IMR-90 (cell line): ENCODE measurements at regions not wholly inside any gene's neighbourhood (a gene's known extent, or its start where the extent isn't known, plus 50 kb on each side); places are given as distances from the start of the nearest gene placed in this dataset.

Experiments
- ATAC-seq: fragments of 200-7000 bp; cut with Tn5 transposase; 2 replicates; pipeline ENCODE4 v1.9.1; 2020; ENCODE audit warnings: low read depth, mild to moderate bottlenecking, moderate library complexity
- BruUV-seq: library from RNA; stranded (reverse); fragments of 400-500 nt; replicated peaks from 2 replicates; lab custom pipeline; 2021; lab: Mats Ljungman, UMichigan
- CTCF ChIA-PET: fragments of 300-600 bp; formaldehyde crosslinking; extraction: SDS; loops from one replicate; lab custom pipeline; 2021; ENCODE audit warnings: antibody characterized with exemption; lab: Yijun Ruan, JAX
- POLR2A ChIA-PET: fragments of 300-600 bp; sonication (Branson Sonifier 250); formaldehyde crosslinking; loops from one replicate; lab custom pipeline; 2022; ENCODE audit warnings: antibody characterized with exemption; ENCODE audit not compliant: unreplicated experiment; lab: Charles Lee
- DNase-seq: peaks from one replicate; pipeline ENCODE4 v3.0.0; 2013
- H2AFZ ChIP-seq: replicated peaks from 2 replicates; pipeline ENCODE3; 2013; ENCODE audit warnings: low read length, mild to moderate bottlenecking; ENCODE audit not compliant: poor library complexity
- H2AK5ac ChIP-seq: 2 replicates; pipeline ENCODE4 v1.6.1; 2013; ENCODE audit warnings: low read depth, low read length, inconsistent platforms
- H2AK9ac ChIP-seq: replicated peaks from 2 replicates; pipeline ENCODE3; 2013; ENCODE audit warnings: mild to moderate bottlenecking, low read depth, low read length, moderate library complexity; ENCODE audit not compliant: poor library complexity
- H2BK120ac ChIP-seq: 2 replicates; pipeline ENCODE4 v1.6.1; 2013; ENCODE audit warnings: low read depth, low read length, inconsistent platforms
- H2BK15ac ChIP-seq: 3 replicates; pipeline ENCODE4 v1.6.1; 2013; ENCODE audit warnings: low read depth, low read length, inconsistent platforms
- H2BK20ac ChIP-seq: 2 replicates; pipeline ENCODE4 v1.6.1; 2013; ENCODE audit warnings: low read depth, mild to moderate bottlenecking, inconsistent platforms, low read length, moderate library complexity
- H2BK5ac ChIP-seq: 2 replicates; pipeline ENCODE4 v1.6.1; 2013; ENCODE audit warnings: mild to moderate bottlenecking, low read depth, low read length, inconsistent platforms; ENCODE audit not compliant: poor library complexity, severe bottlenecking
- H3K14ac ChIP-seq: replicated peaks from 2 replicates; pipeline ENCODE4 v1.6.1; 2013; ENCODE audit warnings: low read depth, low read length, inconsistent platforms
- H3K18ac ChIP-seq: 2 replicates; pipeline ENCODE4 v1.6.1; 2013; ENCODE audit warnings: low read depth, low read length, control low read depth
- H3K23ac ChIP-seq: 2 replicates; pipeline ENCODE4 v1.6.1; 2013; ENCODE audit warnings: low read depth, low read length, inconsistent platforms
- H3K27ac ChIP-seq: 2 replicates; pipeline ENCODE4 v1.5.1; 2013; ENCODE audit warnings: mild to moderate bottlenecking, control low read depth, low read length; ENCODE audit not compliant: insufficient read depth
- H3K27me3 ChIP-seq: 2 replicates; pipeline ENCODE4 v1.6.1; 2013; ENCODE audit warnings: low read length; ENCODE audit not compliant: control insufficient read depth, insufficient read depth
- H3K36me3 ChIP-seq: 2 replicates; pipeline ENCODE4 v1.6.1; 2013; ENCODE audit warnings: low read length, mixed read lengths; ENCODE audit not compliant: control insufficient read depth, insufficient read depth
- H3K4ac ChIP-seq: 2 replicates; pipeline ENCODE4 v1.6.1; 2013; ENCODE audit warnings: low read depth, low read length, inconsistent platforms
- H3K4me1 ChIP-seq: 2 replicates; pipeline ENCODE4 v1.6.1; 2013; ENCODE audit warnings: low read length, mixed read lengths; ENCODE audit not compliant: control insufficient read depth, insufficient read depth
- H3K4me2 ChIP-seq: 2 replicates; pipeline ENCODE4 v1.6.1; 2013; ENCODE audit warnings: low read depth, mild to moderate bottlenecking, control low read depth, low read length, moderate library complexity
- H3K4me3 ChIP-seq: 2 replicates; pipeline ENCODE4 v1.5.1; 2013; ENCODE audit warnings: low read depth, mild to moderate bottlenecking, control low read depth, low read length, moderate library complexity; ENCODE audit not compliant: insufficient read depth
- H3K56ac ChIP-seq: 2 replicates; pipeline ENCODE4 v1.6.1; 2013; ENCODE audit warnings: low read length, inconsistent platforms; ENCODE audit not compliant: insufficient read depth; ENCODE audit errors: extremely low read depth
- H3K79me1 ChIP-seq, 2 experiments: 2 replicates each; pipeline ENCODE4 v1.6.1; 2013; ENCODE audit warnings: low read length in 2 of 2, inconsistent platforms in 1 of 2, low read depth in 1 of 2
- H3K9ac ChIP-seq: 2 replicates; pipeline ENCODE4 v1.6.1; 2013; ENCODE audit warnings: low read depth, low read length, control low read depth
- H3K9me1 ChIP-seq: 2 replicates; pipeline ENCODE4 v1.6.1; 2013; ENCODE audit warnings: low read length, inconsistent platforms; ENCODE audit not compliant: insufficient read depth
- H3K9me3 ChIP-seq: 2 replicates; pipeline ENCODE4 v1.6.1; 2013; ENCODE audit warnings: low read length; ENCODE audit not compliant: control insufficient read depth, insufficient read depth
- H4K20me1 ChIP-seq: 2 replicates; pipeline ENCODE4 v1.6.1; 2013; ENCODE audit warnings: low read length, inconsistent platforms; ENCODE audit not compliant: insufficient read depth
- H4K5ac ChIP-seq: 2 replicates; pipeline ENCODE4 v1.6.1; 2013; ENCODE audit warnings: mild to moderate bottlenecking, low read depth, low read length, control low read depth
- H4K8ac ChIP-seq, 2 experiments: 2 replicates each; pipeline ENCODE4 v1.6.1; 2013; ENCODE audit warnings: low read depth in 2 of 2, low read length in 2 of 2, control low read depth in 1 of 2, inconsistent platforms in 1 of 2
- H4K91ac ChIP-seq: 2 replicates; pipeline ENCODE4 v1.6.1; 2013; ENCODE audit warnings: low read depth, low read length, inconsistent platforms; ENCODE audit not compliant: insufficient read depth
- CEBPB ChIP-seq: IDR thresholded peaks from 2 replicates; pipeline ENCODE4 v1.6.1; 2012; ENCODE audit warnings: low read depth, low read length, improper control_type of control experiment
- ELK1 ChIP-seq: fragments of 150-350 bp; IDR thresholded peaks from 2 replicates; pipeline ENCODE4 v1.6.1; 2016; ENCODE audit warnings: low read depth, mild to moderate bottlenecking, low read length, moderate library complexity, borderline replicate concordance
- MAFK ChIP-seq: IDR thresholded peaks from 2 replicates; pipeline ENCODE4 v1.6.1; 2012; ENCODE audit warnings: low read depth, low read length, improper control_type of control experiment
- MXI1 ChIP-seq: IDR thresholded peaks from 2 replicates; pipeline ENCODE4 v1.6.1; 2012; ENCODE audit warnings: low read depth, mild to moderate bottlenecking, low read length, moderate library complexity, borderline replicate concordance
- POLR2A ChIP-seq: IDR thresholded peaks from 2 replicates; pipeline ENCODE4 v1.6.1; 2012; ENCODE audit warnings: mild to moderate bottlenecking, low read depth, low read length
- RAD21 ChIP-seq: IDR thresholded peaks from 2 replicates; pipeline ENCODE4 v1.6.1; 2012; ENCODE audit warnings: low read length, improper control_type of control experiment
- RFX5 ChIP-seq: IDR thresholded peaks from 2 replicates; pipeline ENCODE4 v1.8.0; 2012; ENCODE audit warnings: low read depth, mild to moderate bottlenecking, low read length, moderate library complexity
- USF2 ChIP-seq: fragments of 150-350 bp; IDR thresholded peaks from 2 replicates; pipeline ENCODE4 v1.6.1; 2017; ENCODE audit warnings: mild to moderate bottlenecking, antibody characterized with exemption, low read length, low read depth
- WGBS, 2 experiments: methylation state at CpG; one replicate each; pipeline versions ENCODE4 v1.1.5 to v1.1.7; 2013; ENCODE audit warnings: missing lambda C conversion rate in 2 of 2; ENCODE audit not compliant: insufficient read length in 1 of 2; ENCODE audit errors: extremely low coverage in 2 of 2; 5-methylcytosine and 5-hydroxymethylcytosine counted together
- dilution Hi-C: fragments of 300-500 bp; cut with HindIII; formaldehyde crosslinking; loops from one replicate; pipeline ENCODE4 v1.14.3; 2018; ENCODE audit warnings: low sequenced_read_pairs; ENCODE audit not compliant: unreplicated experiment
- in situ Hi-C: fragments of 300-500 bp; cut with MboI; formaldehyde crosslinking; loops from 3 replicates; pipeline ENCODE4 v1.14.3; 2019; ENCODE audit warnings: low sequenced_read_pairs, inconsistent platforms, mixed read lengths
- intact Hi-C: fragments of 100-400 bp; cut with micrococcal nuclease; formaldehyde crosslinking; loops from 2 replicates; pipeline ENCODE4 v1.10.0; 2022
- TF ChIP-seq, protein P1 (sequence below): conservative IDR thresholded peaks from 2 replicates; pipeline ENCODE4 v1.5.1; 2012; ENCODE audit warnings: mild to moderate bottlenecking, low read depth, low read length, improper control_type of control experiment

DNA sequence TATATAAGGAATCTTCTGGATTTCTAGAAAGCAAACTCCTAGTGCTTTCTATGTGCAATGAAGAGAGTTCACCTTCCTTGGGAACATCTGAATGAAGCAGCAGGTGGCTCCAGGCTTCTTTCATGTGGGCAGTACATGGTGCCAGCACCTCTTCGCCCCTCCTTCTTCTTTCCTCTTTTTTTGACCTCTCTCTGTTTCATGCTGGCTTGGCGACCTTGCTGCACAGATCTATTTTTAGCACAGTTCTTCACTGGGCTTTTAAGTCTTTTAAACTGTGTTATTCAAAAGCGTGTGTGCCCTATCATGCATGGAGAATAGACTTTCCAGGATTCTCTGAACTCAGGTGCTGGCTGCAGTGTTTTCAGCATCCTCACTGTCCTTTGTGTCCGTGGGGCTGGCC lies 400.3 kb upstream of the PRKCQ start:
- H4K5ac ChIP-seq = no peak overlapping the region
- WGBS, 2 experiments = 60% methylated on average over 1 of the region's 4 CpGs; no CpG with 5 or more reads in 1 of the 2 experiments
- no peaks in the 10 kb centered on the region for H3K9me1 ChIP-seq
- H3K27ac ChIP-seq = no peak overlapping the region
- H3K4me3 ChIP-seq = no peak overlapping the region
- H3K79me1 ChIP-seq = no peaks in the 10 kb centered on the region
- DNase-seq (no peak), ATAC-seq (no peak)
- dilution Hi-C loops = no loop called here
- H3K23ac ChIP-seq = no peak overlapping the region
- no peak overlapping the region for H3K14ac ChIP-seq
- H4K8ac ChIP-seq = no peak overlapping the region
- H3K9ac ChIP-seq = no peak overlapping the region
- no peak overlapping the region for H4K91ac ChIP-seq
- no TSS peak for BruUV-seq
- TF ChIP-seq ELK1 = no peak
- no peak for TF ChIP-seq POLR2A
- no peak for TF ChIP-seq MAFK
- TF ChIP-seq RFX5 = no peak
- TF ChIP-seq, protein P1, sequence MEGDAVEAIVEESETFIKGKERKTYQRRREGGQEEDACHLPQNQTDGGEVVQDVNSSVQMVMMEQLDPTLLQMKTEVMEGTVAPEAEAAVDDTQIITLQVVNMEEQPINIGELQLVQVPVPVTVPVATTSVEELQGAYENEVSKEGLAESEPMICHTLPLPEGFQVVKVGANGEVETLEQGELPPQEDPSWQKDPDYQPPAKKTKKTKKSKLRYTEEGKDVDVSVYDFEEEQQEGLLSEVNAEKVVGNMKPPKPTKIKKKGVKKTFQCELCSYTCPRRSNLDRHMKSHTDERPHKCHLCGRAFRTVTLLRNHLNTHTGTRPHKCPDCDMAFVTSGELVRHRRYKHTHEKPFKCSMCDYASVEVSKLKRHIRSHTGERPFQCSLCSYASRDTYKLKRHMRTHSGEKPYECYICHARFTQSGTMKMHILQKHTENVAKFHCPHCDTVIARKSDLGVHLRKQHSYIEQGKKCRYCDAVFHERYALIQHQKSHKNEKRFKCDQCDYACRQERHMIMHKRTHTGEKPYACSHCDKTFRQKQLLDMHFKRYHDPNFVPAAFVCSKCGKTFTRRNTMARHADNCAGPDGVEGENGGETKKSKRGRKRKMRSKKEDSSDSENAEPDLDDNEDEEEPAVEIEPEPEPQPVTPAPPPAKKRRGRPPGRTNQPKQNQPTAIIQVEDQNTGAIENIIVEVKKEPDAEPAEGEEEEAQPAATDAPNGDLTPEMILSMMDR = no peak
- no peak for TF ChIP-seq RAD21
- TF ChIP-seq CEBPB = no peak
- no peak for TF ChIP-seq USF2
- no peak for TF ChIP-seq MXI1
- H3K4ac ChIP-seq = no peak overlapping the region
- no peak overlapping the region for H2BK120ac ChIP-seq
- H3K4me2 ChIP-seq = no peak overlapping the region
- no peak overlapping the region for H3K18ac ChIP-seq
- H3K9me3 ChIP-seq = no peaks in the 10 kb centered on the region; the same call in 1 of the 2 replicates
- no peaks in the 10 kb centered on the region for H4K20me1 ChIP-seq
- no peaks in the 10 kb centered on the region for H3K4me1 ChIP-seq
- ChIA-PET POLR2A (no interaction called here), CTCF (no interaction called here)
- no peak overlapping the region for H3K56ac ChIP-seq
- H2BK5ac ChIP-seq = no peak overlapping the region
- intact Hi-C loops = no loop called here
- H3K27me3 ChIP-seq = no peaks in the 10 kb centered on the region
- H2AK9ac ChIP-seq = no peak overlapping the region
- no peak overlapping the region for H2BK20ac ChIP-seq
- no peak overlapping the region for H2BK15ac ChIP-seq
- H3K36me3 ChIP-seq = no peaks in the 10 kb centered on the region
- in situ Hi-C loops = no loop called here
- H2AK5ac ChIP-seq = no peak overlapping the region
- H2AFZ ChIP-seq = no peak overlapping the region
